ENCODE measurements at regions not wholly inside any gene's neighbourhood (a gene's known extent, or its start where the extent isn't known, plus 50 kb on each side); places are given as distances from the start of the nearest gene placed in this dataset.

- Histone ChIP-seq H3K27me3 (ENCODE audit: control insufficient read depth, insufficient read depth, low read length) (no peaks in the 10 kb centered on the region), H3K36me3 (ENCODE audit: control insufficient read depth, insufficient read depth, low read length) (no peaks in the 10 kb centered on the region), H3K27ac (ENCODE audit: low read length) (no peak overlapping the region), H3K4me1 (ENCODE audit: control insufficient read depth, insufficient read depth, low read length) (no peaks in the 10 kb centered on the region), H3K4me3 (ENCODE audit: low read depth in 2 of 2, low read length in 2 of 2) (no peak overlapping the region), H3K9me3 (ENCODE audit: control insufficient read depth, insufficient read depth, low read depth, low read length) (no peaks in the 10 kb centered on the region)
- intact Hi-C loops (cut with micrococcal nuclease; ENCODE audit: unreplicated experiment) (no loop called here), in situ Hi-C loops (cut with HindIII; ENCODE audit: low pct_unique_long_range_greater_than_20kb, low sequenced_read_pairs) (no loop called here)
- ATAC-seq (no peak), DNase-seq (ENCODE audit: low read depth, low spot score) (no peak)
- BruUV-seq (replicated peaks), result no TSS peak
- ChIA-PET CTCF (no interaction called here), POLR2A (no interaction called here)
- TF ChIP-seq POLR2AphosphoS5 (IDR thresholded peaks at IDR 0.05; ENCODE audit: low read depth, low read length) (no peak), TCF7L2 (IDR thresholded peaks at IDR 0.05; ENCODE audit: low read depth, low read length) (no peak), CTCF (IDR thresholded peaks at IDR 0.05) (no peak), SIN3A (IDR thresholded peaks at IDR 0.05; ENCODE audit: borderline replicate concordance, insufficient read depth, low read depth, low read length) (no peak), REST (IDR thresholded peaks at IDR 0.05; ENCODE audit: insufficient read depth in 1 of 2, low read depth in 2 of 2, low read length in 1 of 2) (no peak)
Measured at GRCh38 chr7:136348542-136349192, 371.5 kb upstream of the MTPN start.

GRCh38 chr7:136348142-136348541 is 371.0 kb upstream of the MTPN start:
- BruUV-seq (replicated peaks), result no TSS peak
- Histone ChIP-seq H3K4me1 (ENCODE audit: control insufficient read depth, insufficient read depth, low read length) (no peaks in the 10 kb centered on the region), H3K27me3 (ENCODE audit: control insufficient read depth, insufficient read depth, low read length) (no peaks in the 10 kb centered on the region), H3K9me3 (ENCODE audit: control insufficient read depth, insufficient read depth, low read depth, low read length) (no peaks in the 10 kb centered on the region), H3K4me3 (ENCODE audit: low read depth in 2 of 2, low read length in 2 of 2) (no peak overlapping the region), H3K36me3 (ENCODE audit: control insufficient read depth, insufficient read depth, low read length) (no peaks in the 10 kb centered on the region), H3K27ac (ENCODE audit: low read length) (no peak overlapping the region)
- ChIA-PET CTCF (no interaction called here), POLR2A (no interaction called here)
- no peak for DNase-seq (ENCODE audit: low read depth, low spot score)
- in situ Hi-C loops (cut with HindIII; ENCODE audit: low pct_unique_long_range_greater_than_20kb, low sequenced_read_pairs) (no loop called here), intact Hi-C loops (cut with micrococcal nuclease; ENCODE audit: unreplicated experiment) (no loop called here)
- TF ChIP-seq CTCF (IDR thresholded peaks at IDR 0.05), result no peak
- TF ChIP-seq POLR2AphosphoS5 (IDR thresholded peaks at IDR 0.05; ENCODE audit: low read depth, low read length), result no peak
- no peak for TF ChIP-seq REST (IDR thresholded peaks at IDR 0.05; ENCODE audit: insufficient read depth in 1 of 2, low read depth in 2 of 2, low read length in 1 of 2)
- TF ChIP-seq TCF7L2 (IDR thresholded peaks at IDR 0.05; ENCODE audit: low read depth, low read length), result no peak
- TF ChIP-seq SIN3A (IDR thresholded peaks at IDR 0.05; ENCODE audit: borderline replicate concordance, insufficient read depth, low read depth, low read length), result no peak
- no peak for ATAC-seq

Data from Panc1 (cell line).